HepG2 (cell line): ENCODE measurements at regions not wholly inside any gene's neighbourhood (a gene's known extent, or its start where the extent isn't known, plus 50 kb on each side); places are given as distances from the start of the nearest gene placed in this dataset.

Experiments used
- ARHGAP35 ChIP-seq: sonication (generic); formaldehyde crosslinking; IDR thresholded peaks from 2 replicates; pipeline ENCODE4 v1.9.0; 2022; ENCODE audit warnings: mild to moderate bottlenecking, inconsistent platforms, moderate library complexity, missing genetic modification reagents, borderline replicate concordance
- BCLAF1 ChIP-seq: fragments of 450-650 bp; IDR thresholded peaks from 2 replicates; pipeline ENCODE4 v1.6.1; 2017; ENCODE audit warnings: mild to moderate bottlenecking
- CAMTA2 ChIP-seq: sonication (generic); formaldehyde crosslinking; IDR thresholded peaks from 2 replicates; pipeline ENCODE4 v1.4.0; 2020; ENCODE audit warnings: mild to moderate bottlenecking, missing genetic modification reagents, borderline replicate concordance
- CBX2 ChIP-seq, 2 experiments: fragments of 200-600 bp in 1 of 2; sonication (generic); formaldehyde crosslinking in 1 of 2; IDR thresholded peaks; 2 replicates each; pipeline versions ENCODE4 v1.7.0 to v1.8.1; 2018 to 2022; ENCODE audit warnings: low read depth in 2 of 2, low read length in 1 of 2, mild to moderate bottlenecking in 1 of 2, missing genetic modification reagents in 1 of 2
- KLF12 ChIP-seq: sonication (generic); formaldehyde crosslinking; IDR thresholded peaks from 2 replicates; pipeline ENCODE4 v1.4.0; 2020; ENCODE audit warnings: missing genetic modification reagents, borderline replicate concordance
- PHF5A ChIP-seq: IDR thresholded peaks from one replicate; pipeline ENCODE4 v1.6.1; 2018; ENCODE audit warnings: low read depth, missing genetic modification reagents; ENCODE audit not compliant: unreplicated experiment
- RAD51 ChIP-seq: fragments of 450-650 bp; IDR thresholded peaks from 2 replicates; pipeline ENCODE4 v1.6.1; 2016; ENCODE audit warnings: borderline replicate concordance
- RERE ChIP-seq: IDR thresholded peaks from 2 replicates; pipeline ENCODE4 v1.6.1; 2016; ENCODE audit warnings: low read depth, missing genetic modification reagents, missing compliant biosample characterization
- RNF219 ChIP-seq: sonication (generic); formaldehyde crosslinking; IDR thresholded peaks from 2 replicates; pipeline ENCODE4 v1.5.0; 2020; ENCODE audit warnings: mild to moderate bottlenecking, missing genetic modification reagents
- RORA ChIP-seq: sonication (generic); formaldehyde crosslinking; IDR thresholded peaks from 2 replicates; pipeline ENCODE4 v1.5.0; 2020; ENCODE audit warnings: mild to moderate bottlenecking, missing genetic modification reagents, moderate library complexity
- THAP7 ChIP-seq: sonication (generic); formaldehyde crosslinking; IDR thresholded peaks from 2 replicates; pipeline ENCODE4 v1.8.1; 2023; ENCODE audit warnings: mild to moderate bottlenecking, missing genetic modification reagents
- ZBTB20 ChIP-seq: sonication (generic); formaldehyde crosslinking; IDR thresholded peaks from 2 replicates; pipeline ENCODE4 v1.8.1; 2023; ENCODE audit warnings: missing genetic modification reagents, low read depth, mild to moderate bottlenecking, borderline replicate concordance
- ZKSCAN8 ChIP-seq: IDR thresholded peaks from 2 replicates; pipeline ENCODE4 v1.6.1; 2016; ENCODE audit warnings: borderline replicate concordance, missing genetic modification reagents, missing compliant biosample characterization
- ZNF224 ChIP-seq: sonication (generic); formaldehyde crosslinking; IDR thresholded peaks from 2 replicates; pipeline ENCODE4 v1.5.0; 2020; ENCODE audit warnings: mild to moderate bottlenecking, missing genetic modification reagents
- ZNF580 ChIP-seq: IDR thresholded peaks from 2 replicates; pipeline ENCODE4 v1.6.1; 2016; ENCODE audit warnings: low read depth, borderline replicate concordance
- ZNF674 ChIP-seq: sonication (generic); formaldehyde crosslinking; IDR thresholded peaks from 2 replicates; pipeline ENCODE4 v1.5.0; 2020; ENCODE audit warnings: low read depth, mild to moderate bottlenecking, missing genetic modification reagents

GRCh38 chr10:43863859-43864591 is 215.3 kb upstream of the ZNF32 start (continued):
- TF ChIP-seq RNF219 (no peak), ARHGAP35 (CRISPR knock-in tag) (peak; percentile 10; the same call in 1 of the 2 replicates), KLF12 (no peak), ZNF224 (CRISPR knock-in tag) (no peak), ZKSCAN8 (CRISPR knock-in tag) (0 out of 2 replicates have a peak, but pooled peaks have one; percentile 32), ZNF580 (CRISPR knock-in tag) (peak; percentile 41; the same call in 1 of the 2 replicates), PHF5A (CRISPR knock-in tag) (no peak), RORA (CRISPR knock-in tag) (no peak), RAD51 (no peak; the same call in 1 of the 2 replicates), CBX2 (IDR thresholded peaks at IDR 0.05; ENCODE audit: low read depth, low read length) (no peak), CBX2 (CRISPR knock-in tag; IDR thresholded peaks at IDR 0.05; ENCODE audit: low read depth) (peak; percentile 77; the same call in 1 of the 2 replicates), BCLAF1 (no peak), RERE (CRISPR knock-in tag) (no peak; the same call in 1 of the 2 replicates), ZBTB20 (no peak), CAMTA2 (CRISPR knock-in tag) (0 out of 2 replicates have a peak, but pooled peaks have one; percentile 48), THAP7 (CRISPR knock-in tag) (no peak), ZNF674 (no peak)
